ENCODE measurements at regions not wholly inside any gene's neighbourhood (a gene's known extent, or its start where the extent isn't known, plus 50 kb on each side); places are given as distances from the start of the nearest gene placed in this dataset.

GRCh38 chrX:46294234-46294633, 251.0 kb downstream of the ZNF674 start:
- H3K4me1 ChIP-seq (ENCODE audit: control insufficient read depth, low read depth, low read length): no peaks in the 10 kb centered on the region
- H3K27me3 ChIP-seq (ENCODE audit: control insufficient read depth, insufficient read depth, low read length): no peaks in the 10 kb centered on the region
- no peak overlapping the region for H3K4me3 ChIP-seq (ENCODE audit: low read length)
- H3K27ac ChIP-seq (ENCODE audit: low read length): no peak overlapping the region
- no peaks in the 10 kb centered on the region for H3K36me3 ChIP-seq (ENCODE audit: control insufficient read depth, low read depth, low read length)
- peaks cover 22% of the 10 kb centered on the region for H3K9me3 ChIP-seq (ENCODE audit: control insufficient read depth, low read depth, low read length)
- no peak overlapping the region for H3K9ac ChIP-seq (ENCODE audit: low read length)

DNA sequence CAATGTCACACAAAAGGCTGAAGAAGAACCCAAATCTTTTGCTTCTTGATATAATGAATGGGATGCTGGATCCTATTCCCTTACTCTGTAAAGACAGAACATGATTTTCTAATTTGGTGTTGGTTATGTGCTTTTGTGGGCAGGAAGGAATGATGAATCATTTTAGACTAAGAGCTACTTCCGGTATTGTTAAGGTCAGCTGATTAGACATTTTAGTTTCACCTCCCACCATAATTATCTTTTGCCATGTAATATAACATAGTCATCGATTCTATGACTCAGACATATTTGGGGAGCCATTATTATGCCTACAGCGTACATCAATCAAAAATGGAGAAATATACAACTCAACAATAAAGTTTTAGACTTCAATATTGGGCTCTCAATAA, 265.3 kb downstream of the ZNF674 start:
- H3K9ac ChIP-seq (ENCODE audit: low read length): no peak overlapping the region
- H3K4me1 ChIP-seq (ENCODE audit: control insufficient read depth, low read depth, low read length): no peaks in the 10 kb centered on the region
- peaks cover 14% of the 10 kb centered on the region for H3K9me3 ChIP-seq (ENCODE audit: control insufficient read depth, low read depth, low read length)
- no peak overlapping the region for H3K27ac ChIP-seq (ENCODE audit: low read length)
- H3K4me3 ChIP-seq (ENCODE audit: low read length): no peak overlapping the region
- H3K36me3 ChIP-seq (ENCODE audit: control insufficient read depth, low read depth, low read length): no peaks in the 10 kb centered on the region
- no peaks in the 10 kb centered on the region for H3K27me3 ChIP-seq (ENCODE audit: control insufficient read depth, insufficient read depth, low read length)

DNA sequence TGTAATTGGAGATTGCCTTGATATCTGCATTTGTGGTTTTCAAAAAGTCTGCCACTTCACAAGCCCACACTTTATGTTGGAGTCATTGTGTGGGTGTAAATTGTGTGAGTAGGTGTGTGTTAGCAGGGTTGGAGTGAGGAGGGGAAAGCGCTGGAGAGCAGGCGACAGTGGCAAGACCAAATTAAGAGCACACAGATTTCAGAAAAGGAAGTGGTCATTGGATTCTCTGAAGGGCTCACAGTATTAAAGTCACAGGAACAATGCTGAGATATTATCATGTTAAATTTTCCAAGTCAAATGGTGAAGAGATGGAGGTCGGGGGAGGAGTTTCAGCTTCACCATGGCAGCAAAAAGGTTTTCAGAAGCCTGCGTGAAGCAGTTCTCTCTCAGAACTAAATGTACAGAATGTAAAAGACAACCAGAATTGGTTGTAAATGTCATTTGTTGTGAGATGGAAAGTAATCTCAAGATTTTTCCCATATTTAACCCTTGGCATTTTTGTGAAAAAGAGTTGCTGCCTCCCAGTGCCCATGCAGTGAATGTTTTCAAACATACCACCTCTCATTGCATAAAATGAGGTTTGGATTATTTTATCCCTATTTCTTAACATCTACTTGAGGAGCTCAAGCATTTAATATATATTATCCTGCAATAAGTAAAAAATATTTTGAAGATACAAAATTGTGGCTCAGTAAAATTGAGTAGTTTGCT, 265.9 kb downstream of the ZNF674 start:
- peaks cover 14% of the 10 kb centered on the region for H3K9me3 ChIP-seq (ENCODE audit: control insufficient read depth, low read depth, low read length)
- H3K36me3 ChIP-seq (ENCODE audit: control insufficient read depth, low read depth, low read length): no peaks in the 10 kb centered on the region
- no peaks in the 10 kb centered on the region for H3K4me1 ChIP-seq (ENCODE audit: control insufficient read depth, low read depth, low read length)
- H3K4me3 ChIP-seq (ENCODE audit: low read length): no peak overlapping the region
- peak overlapping the region; percentile 11 for H3K27ac ChIP-seq (ENCODE audit: low read length)
- H3K9ac ChIP-seq (ENCODE audit: low read length): no peak overlapping the region
- no peaks in the 10 kb centered on the region for H3K27me3 ChIP-seq (ENCODE audit: control insufficient read depth, insufficient read depth, low read length)

- Histone ChIP-seq H3K27ac (ENCODE audit: low read length) (no peak overlapping the region), H3K4me3 (ENCODE audit: low read length) (no peak overlapping the region), H3K9me3 (ENCODE audit: control insufficient read depth, low read depth, low read length) (peaks cover 14% of the 10 kb centered on the region), H3K27me3 (ENCODE audit: control insufficient read depth, insufficient read depth, low read length) (no peaks in the 10 kb centered on the region), H3K36me3 (ENCODE audit: control insufficient read depth, low read depth, low read length) (no peaks in the 10 kb centered on the region), H3K9ac (ENCODE audit: low read length) (no peak overlapping the region), H3K4me1 (ENCODE audit: control insufficient read depth, low read depth, low read length) (no peaks in the 10 kb centered on the region)
Observed at GRCh38 chrX:46278572-46278971, 266.6 kb downstream of the ZNF674 start.

DNA sequence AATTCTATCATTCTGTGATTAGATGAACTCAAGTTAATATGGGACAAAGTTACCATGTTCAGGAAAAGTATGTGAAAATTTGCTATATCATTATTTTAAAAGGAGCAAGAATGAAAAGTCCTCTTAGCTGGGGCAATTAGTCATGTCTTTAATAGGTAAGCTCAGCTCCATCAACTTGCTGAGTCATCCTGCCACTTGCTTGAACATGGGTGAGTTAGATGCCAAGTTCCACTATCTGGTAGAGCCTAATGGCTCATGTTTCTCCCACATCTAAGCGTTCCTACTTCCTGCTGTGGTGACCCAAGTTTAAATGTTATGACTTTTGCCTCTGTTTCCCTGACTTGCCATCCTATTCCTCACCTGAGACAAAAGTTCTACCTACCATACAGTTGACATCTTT, 276.8 kb downstream of the ZNF674 start:
- H3K36me3 ChIP-seq (ENCODE audit: control insufficient read depth, low read depth, low read length): no peaks in the 10 kb centered on the region
- peaks cover 6% of the 10 kb centered on the region for H3K9me3 ChIP-seq (ENCODE audit: control insufficient read depth, low read depth, low read length)
- no peaks in the 10 kb centered on the region for H3K27me3 ChIP-seq (ENCODE audit: control insufficient read depth, insufficient read depth, low read length)
- H3K9ac ChIP-seq (ENCODE audit: low read length): no peak overlapping the region
- H3K4me3 ChIP-seq (ENCODE audit: low read length): no peak overlapping the region
- H3K27ac ChIP-seq (ENCODE audit: low read length): no peak overlapping the region
- H3K4me1 ChIP-seq (ENCODE audit: control insufficient read depth, low read depth, low read length): no peaks in the 10 kb centered on the region

GRCh38 chrX:46263494-46263893, 281.7 kb downstream of the ZNF674 start:
- Histone ChIP-seq H3K9ac (ENCODE audit: low read length) (no peak overlapping the region), H3K27ac (ENCODE audit: low read length) (no peak overlapping the region)

GRCh38 chrX:46262304-46262703, 282.9 kb downstream of the ZNF674 start:
- Histone ChIP-seq H3K27me3 (ENCODE audit: control insufficient read depth, insufficient read depth, low read length) (no peaks in the 10 kb centered on the region), H3K9ac (ENCODE audit: low read length) (no peak overlapping the region), H3K4me1 (ENCODE audit: control insufficient read depth, low read depth, low read length) (no peaks in the 10 kb centered on the region), H3K9me3 (ENCODE audit: control insufficient read depth, low read depth, low read length) (peaks cover 4% of the 10 kb centered on the region), H3K4me3 (ENCODE audit: low read length) (no peak overlapping the region), H3K27ac (ENCODE audit: low read length) (no peak overlapping the region), H3K36me3 (ENCODE audit: control insufficient read depth, low read depth, low read length) (no peaks in the 10 kb centered on the region)

More at GRCh38 chrX:46263494-46263893, 281.7 kb downstream of the ZNF674 start:
- no peaks in the 10 kb centered on the region for H3K36me3 ChIP-seq (ENCODE audit: control insufficient read depth, low read depth, low read length)
- no peak overlapping the region for H3K4me3 ChIP-seq (ENCODE audit: low read length)
- H3K9me3 ChIP-seq (ENCODE audit: control insufficient read depth, low read depth, low read length): peaks cover 4% of the 10 kb centered on the region
- no peaks in the 10 kb centered on the region for H3K4me1 ChIP-seq (ENCODE audit: control insufficient read depth, low read depth, low read length)
- H3K27me3 ChIP-seq (ENCODE audit: control insufficient read depth, insufficient read depth, low read length): no peaks in the 10 kb centered on the region

GRCh38 chrX:46260499-46260898, 284.7 kb downstream of the ZNF674 start:
- H3K4me1 ChIP-seq (ENCODE audit: control insufficient read depth, low read depth, low read length): no peaks in the 10 kb centered on the region
- no peak overlapping the region for H3K4me3 ChIP-seq (ENCODE audit: low read length)
- H3K9ac ChIP-seq (ENCODE audit: low read length): no peak overlapping the region

GRCh38 chrX:46258356-46258755, 286.9 kb downstream of the ZNF674 start:
- no peak overlapping the region for H3K4me3 ChIP-seq (ENCODE audit: low read length)
- peaks cover 8% of the 10 kb centered on the region for H3K9me3 ChIP-seq (ENCODE audit: control insufficient read depth, low read depth, low read length)
- no peak overlapping the region for H3K9ac ChIP-seq (ENCODE audit: low read length)
- no peaks in the 10 kb centered on the region for H3K36me3 ChIP-seq (ENCODE audit: control insufficient read depth, low read depth, low read length)
- H3K4me1 ChIP-seq (ENCODE audit: control insufficient read depth, low read depth, low read length): no peaks in the 10 kb centered on the region
- no peaks in the 10 kb centered on the region for H3K27me3 ChIP-seq (ENCODE audit: control insufficient read depth, insufficient read depth, low read length)
- no peak overlapping the region for H3K27ac ChIP-seq (ENCODE audit: low read length)

More at GRCh38 chrX:46260499-46260898, 284.7 kb downstream of the ZNF674 start:
- Histone ChIP-seq H3K36me3 (ENCODE audit: control insufficient read depth, low read depth, low read length) (no peaks in the 10 kb centered on the region), H3K27me3 (ENCODE audit: control insufficient read depth, insufficient read depth, low read length) (no peaks in the 10 kb centered on the region), H3K27ac (ENCODE audit: low read length) (no peak overlapping the region), H3K9me3 (ENCODE audit: control insufficient read depth, low read depth, low read length) (peaks cover 8% of the 10 kb centered on the region)

GRCh38 chrX:46257451-46257879, 287.8 kb downstream of the ZNF674 start:
- no peak overlapping the region for H3K27ac ChIP-seq (ENCODE audit: low read length)
- peaks cover 11% of the 10 kb centered on the region for H3K9me3 ChIP-seq (ENCODE audit: control insufficient read depth, low read depth, low read length)
- H3K27me3 ChIP-seq (ENCODE audit: control insufficient read depth, insufficient read depth, low read length): no peaks in the 10 kb centered on the region
- no peaks in the 10 kb centered on the region for H3K4me1 ChIP-seq (ENCODE audit: control insufficient read depth, low read depth, low read length)
- H3K9ac ChIP-seq (ENCODE audit: low read length): no peak overlapping the region
- no peaks in the 10 kb centered on the region for H3K36me3 ChIP-seq (ENCODE audit: control insufficient read depth, low read depth, low read length)
- H3K4me3 ChIP-seq (ENCODE audit: low read length): no peak overlapping the region

DNA sequence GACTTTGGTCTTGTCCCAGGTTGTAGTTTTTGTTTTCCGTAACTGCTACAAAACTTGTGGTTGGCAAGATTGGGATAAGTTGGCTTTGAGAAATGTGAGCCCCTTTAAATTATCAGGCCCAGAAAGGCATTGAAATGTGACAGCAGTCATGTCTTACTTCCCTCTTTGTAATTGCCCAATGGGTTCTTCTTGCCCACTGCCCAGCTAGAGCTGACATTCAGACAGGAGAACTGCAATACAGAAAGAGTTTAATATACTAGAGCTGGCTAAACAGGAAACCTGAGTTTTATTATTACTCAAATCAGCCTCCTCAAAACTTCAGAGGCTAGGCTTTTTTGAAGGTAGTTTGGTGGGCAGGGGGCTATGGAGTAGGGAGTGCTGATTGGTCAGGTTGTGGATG, 288.3 kb downstream of the ZNF674 start:
- Histone ChIP-seq H3K27me3 (ENCODE audit: control insufficient read depth, insufficient read depth, low read length) (no peaks in the 10 kb centered on the region), H3K9me3 (ENCODE audit: control insufficient read depth, low read depth, low read length) (peaks cover 11% of the 10 kb centered on the region), H3K27ac (ENCODE audit: low read length) (no peak overlapping the region), H3K9ac (ENCODE audit: low read length) (no peak overlapping the region), H3K4me3 (ENCODE audit: low read length) (no peak overlapping the region), H3K4me1 (ENCODE audit: control insufficient read depth, low read depth, low read length) (no peaks in the 10 kb centered on the region), H3K36me3 (ENCODE audit: control insufficient read depth, low read depth, low read length) (no peaks in the 10 kb centered on the region)

DNA sequence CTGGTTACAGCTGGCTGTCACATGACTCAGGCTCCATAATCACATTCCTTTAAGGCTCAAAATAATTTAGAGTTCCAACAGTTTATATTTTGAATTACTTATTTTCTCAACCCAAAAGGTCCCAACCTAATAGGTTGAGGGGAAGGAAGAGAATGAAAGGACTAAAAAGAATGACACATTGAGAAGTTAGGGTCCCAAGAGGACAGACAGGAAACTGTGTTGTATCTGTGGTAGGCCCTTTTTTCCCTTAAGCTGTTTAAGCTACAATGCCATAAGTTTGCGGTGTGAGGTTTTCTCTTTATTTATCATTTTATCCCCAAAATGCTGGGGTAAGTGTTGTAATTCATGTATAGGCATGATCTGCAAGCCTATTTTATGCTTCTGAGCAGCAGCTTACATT, 290.2 kb downstream of the ZNF674 start:
- no peaks in the 10 kb centered on the region for H3K36me3 ChIP-seq (ENCODE audit: control insufficient read depth, low read depth, low read length)
- no peak overlapping the region for H3K27ac ChIP-seq (ENCODE audit: low read length)
- no peak overlapping the region for H3K9ac ChIP-seq (ENCODE audit: low read length)
- no peaks in the 10 kb centered on the region for H3K4me1 ChIP-seq (ENCODE audit: control insufficient read depth, low read depth, low read length)
- H3K27me3 ChIP-seq (ENCODE audit: control insufficient read depth, insufficient read depth, low read length): no peaks in the 10 kb centered on the region
- H3K9me3 ChIP-seq (ENCODE audit: control insufficient read depth, low read depth, low read length): peaks cover 7% of the 10 kb centered on the region
- no peak overlapping the region for H3K4me3 ChIP-seq (ENCODE audit: low read length)

Data from iPS-18a (cell line).